WERI-Rb-1 (cell line): ENCODE measurements at regions not wholly inside any gene's neighbourhood (a gene's known extent, or its start where the extent isn't known, plus 50 kb on each side); places are given as distances from the start of the nearest gene placed in this dataset.

Source experiments
- DNase-seq: peaks from one replicate; pipeline ENCODE4 v3.0.0-alpha.2; 2020
- H3K27ac ChIP-seq: fragments of 250-450 bp; sonication (Bioruptor Pico); 2 replicates; pipeline ENCODE4 v1.5.1; 2020; ENCODE audit warnings: mild to moderate bottlenecking, moderate library complexity
- H3K27me3 ChIP-seq: fragments of 250-450 bp; sonication (Bioruptor Pico); 2 replicates; pipeline ENCODE4 v1.5.1; 2021; ENCODE audit warnings: mild to moderate bottlenecking, low read depth, moderate library complexity; ENCODE audit not compliant: insufficient read depth, severe bottlenecking
- H3K36me3 ChIP-seq: fragments of 250-450 bp; sonication (Bioruptor Pico); 2 replicates; pipeline ENCODE4 v1.5.1; 2020; ENCODE audit warnings: mild to moderate bottlenecking, moderate library complexity
- H3K4me3 ChIP-seq: 2 replicates; pipeline ENCODE4 v1.5.1; 2011; ENCODE audit warnings: low read depth, mild to moderate bottlenecking, control low read depth, low read length
- H3K9me3 ChIP-seq: fragments of 250-450 bp; sonication (Bioruptor Pico); 2 replicates; pipeline ENCODE4 v1.5.1; 2021; ENCODE audit warnings: mild to moderate bottlenecking, moderate library complexity; ENCODE audit not compliant: severe bottlenecking
- TF ChIP-seq, protein P1 (sequence below): IDR thresholded peaks from 2 replicates; pipeline ENCODE4 v1.5.1; 2011; ENCODE audit warnings: low read depth, mild to moderate bottlenecking, control low read depth, inconsistent platforms, low read length

DNA sequence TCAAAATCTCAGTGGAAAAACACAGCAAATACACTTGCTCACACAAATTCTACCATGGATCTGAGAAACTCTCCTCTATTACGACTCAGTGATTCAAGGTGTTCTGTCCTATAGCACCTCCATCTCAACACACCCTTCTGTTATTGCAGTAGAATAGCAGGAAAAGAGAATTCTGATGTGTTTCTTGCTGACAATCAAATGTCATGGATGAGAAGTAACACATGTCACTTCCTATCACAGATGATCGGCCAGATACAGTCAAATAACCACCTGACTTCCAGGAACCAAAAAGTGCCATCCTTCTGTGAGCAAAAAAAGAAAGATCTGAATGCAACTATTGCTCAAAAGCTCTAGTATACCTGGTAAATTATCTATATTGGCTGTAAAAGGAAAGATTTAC is 734.2 kb upstream of the GBE1 start:
- TF ChIP-seq, protein P1, sequence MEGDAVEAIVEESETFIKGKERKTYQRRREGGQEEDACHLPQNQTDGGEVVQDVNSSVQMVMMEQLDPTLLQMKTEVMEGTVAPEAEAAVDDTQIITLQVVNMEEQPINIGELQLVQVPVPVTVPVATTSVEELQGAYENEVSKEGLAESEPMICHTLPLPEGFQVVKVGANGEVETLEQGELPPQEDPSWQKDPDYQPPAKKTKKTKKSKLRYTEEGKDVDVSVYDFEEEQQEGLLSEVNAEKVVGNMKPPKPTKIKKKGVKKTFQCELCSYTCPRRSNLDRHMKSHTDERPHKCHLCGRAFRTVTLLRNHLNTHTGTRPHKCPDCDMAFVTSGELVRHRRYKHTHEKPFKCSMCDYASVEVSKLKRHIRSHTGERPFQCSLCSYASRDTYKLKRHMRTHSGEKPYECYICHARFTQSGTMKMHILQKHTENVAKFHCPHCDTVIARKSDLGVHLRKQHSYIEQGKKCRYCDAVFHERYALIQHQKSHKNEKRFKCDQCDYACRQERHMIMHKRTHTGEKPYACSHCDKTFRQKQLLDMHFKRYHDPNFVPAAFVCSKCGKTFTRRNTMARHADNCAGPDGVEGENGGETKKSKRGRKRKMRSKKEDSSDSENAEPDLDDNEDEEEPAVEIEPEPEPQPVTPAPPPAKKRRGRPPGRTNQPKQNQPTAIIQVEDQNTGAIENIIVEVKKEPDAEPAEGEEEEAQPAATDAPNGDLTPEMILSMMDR = no peak
- Histone ChIP-seq H3K36me3 (no peaks in the 10 kb centered on the region), H3K4me3 (no peak overlapping the region), H3K9me3 (no peaks in the 10 kb centered on the region), H3K27ac (no peak overlapping the region), H3K27me3 (no peaks in the 10 kb centered on the region)
- no peak for DNase-seq

DNA sequence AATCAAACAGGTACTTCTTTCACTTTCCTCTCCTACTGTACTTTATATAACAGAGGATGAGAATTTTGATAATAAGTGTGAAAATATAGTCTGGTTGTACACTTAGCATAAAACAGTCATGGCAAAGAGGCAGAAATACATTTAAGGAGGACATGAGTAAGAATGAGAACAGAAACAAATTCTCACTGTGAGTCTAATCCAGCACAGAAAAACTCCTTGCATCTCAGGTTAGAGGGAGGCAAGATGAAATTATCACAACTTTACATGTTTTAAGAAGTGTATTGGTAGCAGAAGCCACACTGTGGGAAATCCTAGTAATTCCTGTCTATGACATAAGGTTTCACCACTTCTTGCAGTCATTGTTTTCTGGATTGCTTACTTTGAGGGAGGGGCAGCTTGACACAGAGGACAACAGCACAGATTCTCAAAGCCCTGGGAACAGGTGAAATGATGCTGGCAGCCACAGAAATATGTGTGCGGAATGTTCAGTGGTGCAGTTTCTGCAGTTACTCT is 733.6 kb upstream of the GBE1 start:
- H3K4me3 ChIP-seq = no peak overlapping the region

DNA sequence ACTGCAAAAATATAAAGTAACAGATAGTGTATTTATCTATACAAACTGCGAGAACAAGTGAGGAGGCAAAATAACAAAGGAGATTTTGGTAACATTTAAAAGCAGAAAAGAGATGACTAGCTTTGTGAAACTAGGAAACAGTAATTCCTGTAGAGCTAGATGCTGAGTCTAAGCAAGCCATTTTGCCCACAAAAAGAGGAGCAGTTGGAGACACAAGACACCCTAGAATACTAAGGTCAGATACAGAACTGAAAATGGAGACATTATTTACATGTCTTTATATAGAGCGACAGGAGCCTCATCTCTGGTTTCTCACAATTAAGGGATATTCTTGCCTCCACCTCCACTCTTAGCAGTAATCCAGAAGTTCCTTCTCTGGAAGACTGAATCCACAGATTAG is 732.4 kb upstream of the GBE1 start:
- H3K4me3 ChIP-seq = no peak overlapping the region
- no peaks in the 10 kb centered on the region for H3K27me3 ChIP-seq
- no peaks in the 10 kb centered on the region for H3K36me3 ChIP-seq
- no peak overlapping the region for H3K27ac ChIP-seq
- TF ChIP-seq, protein P1 = no peak
- H3K9me3 ChIP-seq = no peaks in the 10 kb centered on the region
- no peak for DNase-seq

More for the DNA sequence above, 733.6 kb upstream of the GBE1 start:
- Histone ChIP-seq H3K36me3 (no peaks in the 10 kb centered on the region), H3K27ac (no peak overlapping the region), H3K27me3 (no peaks in the 10 kb centered on the region), H3K9me3 (no peaks in the 10 kb centered on the region)
- DNase-seq = no peak
- TF ChIP-seq, protein P1 = no peak

DNA sequence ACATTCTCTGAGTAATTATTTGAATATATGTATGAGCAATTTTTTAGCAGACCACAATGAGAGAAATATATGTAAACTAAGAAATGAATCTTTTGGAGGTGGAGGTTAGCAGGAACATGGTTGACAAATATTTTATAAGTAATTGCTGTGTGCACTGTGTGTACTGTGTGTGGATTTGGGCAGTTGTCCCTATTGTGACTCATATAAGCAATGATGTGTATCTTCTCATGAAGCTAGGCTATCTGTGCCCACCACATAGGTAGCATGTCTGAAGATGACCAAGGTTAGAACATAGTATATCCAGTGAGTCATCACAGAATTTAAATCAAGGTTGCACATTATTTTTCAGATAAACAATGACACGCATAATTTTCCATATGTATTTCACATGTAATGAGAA is 713.9 kb upstream of the GBE1 start:
- Histone ChIP-seq H3K4me3 (no peak overlapping the region), H3K9me3 (no peaks in the 10 kb centered on the region), H3K27ac (no peak overlapping the region), H3K36me3 (no peaks in the 10 kb centered on the region), H3K27me3 (no peaks in the 10 kb centered on the region)
- no peak for DNase-seq
- TF ChIP-seq, protein P1 = no peak

DNA sequence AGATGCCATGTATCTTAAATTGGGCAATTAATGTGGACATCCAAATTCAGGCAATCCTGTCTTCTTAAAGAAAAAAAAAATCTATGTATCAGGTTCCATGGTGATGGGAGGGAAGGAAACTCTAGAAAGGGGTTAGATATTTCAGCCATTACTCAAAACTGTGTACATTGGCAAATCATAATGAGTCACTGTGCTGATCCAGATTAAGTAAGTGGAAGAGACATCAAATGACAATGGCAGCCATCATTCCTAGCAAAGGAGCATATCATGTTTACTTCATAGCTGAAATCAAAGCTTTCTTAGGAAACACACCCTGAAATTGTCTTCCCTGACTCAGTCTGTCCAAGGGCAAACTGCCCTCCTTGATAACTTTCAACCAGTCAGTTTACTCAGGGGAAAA is 713.3 kb upstream of the GBE1 start:
- DNase-seq = no peak
- TF ChIP-seq, protein P1 = no peak
- no peaks in the 10 kb centered on the region for H3K36me3 ChIP-seq
- no peak overlapping the region for H3K27ac ChIP-seq
- no peak overlapping the region for H3K4me3 ChIP-seq
- no peaks in the 10 kb centered on the region for H3K9me3 ChIP-seq
- H3K27me3 ChIP-seq = no peaks in the 10 kb centered on the region

DNA sequence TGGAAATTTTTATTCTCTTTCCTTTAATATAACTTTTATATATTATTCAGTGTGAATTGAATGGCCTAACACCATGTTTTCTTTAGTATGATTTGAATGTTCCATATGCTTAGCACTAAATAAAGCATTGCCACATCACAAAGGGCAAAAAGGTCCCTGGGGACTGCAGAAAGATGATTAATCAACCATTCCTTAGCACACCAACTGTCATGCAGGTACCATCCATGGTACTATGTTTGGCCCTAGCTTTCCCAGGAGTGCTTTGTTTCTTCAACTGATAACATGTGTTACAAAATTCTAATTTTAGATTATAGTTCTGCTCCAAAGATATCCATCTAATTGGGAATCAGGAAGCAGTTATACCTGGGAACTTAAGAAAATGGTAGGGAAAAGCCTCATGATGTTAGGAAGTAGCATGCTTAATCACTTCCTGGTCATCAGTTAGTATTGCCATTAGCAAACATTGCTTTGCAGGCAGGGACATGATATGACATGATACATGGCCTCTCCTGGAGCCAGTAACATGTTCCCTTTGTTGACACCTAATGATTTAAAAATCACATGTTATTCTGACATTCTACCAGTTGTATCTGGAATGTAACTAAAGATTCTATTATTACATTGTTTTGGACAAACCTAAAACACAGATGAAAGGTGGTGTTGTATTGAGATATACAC is 712.6 kb upstream of the GBE1 start:
- no peak overlapping the region for H3K27ac ChIP-seq
- TF ChIP-seq, protein P1 = no peak
- DNase-seq = no peak

More for the DNA sequence above, 712.6 kb upstream of the GBE1 start:
- H3K27me3 ChIP-seq = no peaks in the 10 kb centered on the region
- no peaks in the 10 kb centered on the region for H3K9me3 ChIP-seq
- no peak overlapping the region for H3K4me3 ChIP-seq
- no peaks in the 10 kb centered on the region for H3K36me3 ChIP-seq
